ENCODE measurements at regions not wholly inside any gene's neighbourhood (a gene's known extent, or its start where the extent isn't known, plus 50 kb on each side); places are given as distances from the start of the nearest gene placed in this dataset.

GRCh38 chr12:4223273-4223845 lies 50.2 kb upstream of the CCND2 start:
- no peak for DNase-seq

DNA sequence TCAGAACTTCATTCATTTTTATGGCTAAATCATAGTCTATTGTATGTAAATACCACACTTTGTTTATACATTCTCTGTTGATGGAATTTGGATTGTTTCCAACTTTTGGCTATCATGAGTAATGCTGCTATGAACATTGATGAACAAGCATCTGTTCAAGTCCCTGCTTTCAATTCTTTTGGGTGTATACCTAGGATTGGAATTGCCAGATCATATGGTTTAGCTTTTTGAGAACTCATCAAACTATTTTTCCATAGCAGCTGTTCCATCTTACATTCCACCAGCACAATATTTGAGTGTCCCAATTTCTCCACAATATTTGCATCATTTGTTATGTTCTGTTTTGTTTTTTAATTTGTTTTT lies 52.3 kb upstream of the CCND2 start:
- no peak for DNase-seq

- no peak for DNase-seq
Observed at GRCh38 chr12:4220536-4221257, 52.9 kb upstream of the CCND2 start.

GRCh38 chr12:4217091-4217490 lies 56.5 kb upstream of the CCND2 start:
- DNase-seq: no peak

- no peak for DNase-seq
Observed at GRCh38 chr12:4216187-4216927, 57.2 kb upstream of the CCND2 start.

DNA sequence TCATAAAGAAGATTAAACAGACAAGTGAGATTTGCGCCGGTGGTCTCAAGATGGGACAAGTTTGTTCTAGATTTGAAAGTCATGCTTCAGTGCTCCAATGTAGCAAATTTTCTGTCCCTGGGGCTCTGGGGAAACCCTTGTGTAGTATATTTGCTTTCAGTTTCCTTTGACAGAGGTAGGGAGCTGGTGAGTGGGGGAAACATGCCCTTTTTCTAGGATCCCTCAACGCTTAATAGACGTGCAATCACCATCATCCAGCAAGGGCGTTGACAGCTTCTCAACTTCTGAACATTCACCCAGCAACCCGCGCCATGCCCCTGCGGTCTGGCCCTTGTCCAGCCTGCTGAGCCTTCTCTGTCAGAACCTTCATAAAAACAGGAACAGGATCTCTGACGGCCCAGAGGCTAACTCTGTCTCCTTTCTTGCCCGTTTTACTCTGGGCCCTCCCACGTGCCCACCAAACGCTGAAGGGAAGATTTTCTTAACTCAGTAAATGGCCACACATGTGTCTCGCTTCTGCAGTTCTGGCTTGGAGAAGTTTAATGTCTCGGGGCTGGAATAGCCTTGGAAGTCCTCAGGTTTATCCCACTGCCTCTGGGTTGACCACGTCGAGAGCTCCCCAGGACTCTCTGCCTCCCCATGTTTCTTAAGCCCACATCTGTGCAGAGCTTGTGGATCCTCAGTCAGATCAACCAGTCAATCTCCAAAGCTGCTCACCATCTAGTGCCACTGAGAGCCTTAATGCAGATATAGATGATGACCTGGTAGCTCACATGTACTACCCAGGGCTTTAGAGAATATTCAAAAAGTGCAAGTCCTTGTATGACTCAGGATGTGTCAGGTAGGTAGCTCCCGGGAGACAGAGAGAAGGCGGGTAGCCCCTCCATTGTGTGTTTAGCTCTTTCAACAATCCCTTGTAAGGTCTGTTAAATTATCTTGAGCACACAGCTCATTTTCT lies 58.1 kb upstream of the CCND2 start:
- DNase-seq: no peak

GRCh38 chr12:4214877-4215228 lies 58.7 kb upstream of the CCND2 start:
- no peak for DNase-seq

- DNase-seq: no peak
Observed at GRCh38 chr12:4213471-4213870, 60.1 kb upstream of the CCND2 start.

DNA sequence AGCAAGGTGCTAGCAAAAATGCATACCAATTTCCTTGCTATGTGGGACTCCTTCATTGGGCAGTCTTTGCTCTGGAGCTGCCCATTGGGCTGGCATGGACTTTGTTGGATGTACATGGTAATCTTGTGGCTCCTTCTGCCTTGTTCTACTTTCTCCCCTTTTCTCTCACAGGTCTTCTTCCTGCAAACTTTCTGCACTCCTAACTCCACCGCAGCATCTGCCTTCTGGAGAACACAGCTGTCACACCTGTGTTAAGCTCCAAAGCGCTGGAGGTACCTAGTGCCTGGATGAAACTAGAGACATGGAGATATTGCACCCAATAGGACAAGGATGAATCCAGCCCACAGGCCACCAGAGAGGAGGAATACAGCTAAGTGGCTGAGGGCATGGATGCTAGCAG lies 60.7 kb upstream of the CCND2 start:
- DNase-seq: no peak

GRCh38 chr12:4211372-4211771 lies 62.2 kb upstream of the CCND2 start:
- DNase-seq: no peak

- no peak for DNase-seq
Observed at GRCh38 chr12:4210183-4210582, 63.4 kb upstream of the CCND2 start.

DNA sequence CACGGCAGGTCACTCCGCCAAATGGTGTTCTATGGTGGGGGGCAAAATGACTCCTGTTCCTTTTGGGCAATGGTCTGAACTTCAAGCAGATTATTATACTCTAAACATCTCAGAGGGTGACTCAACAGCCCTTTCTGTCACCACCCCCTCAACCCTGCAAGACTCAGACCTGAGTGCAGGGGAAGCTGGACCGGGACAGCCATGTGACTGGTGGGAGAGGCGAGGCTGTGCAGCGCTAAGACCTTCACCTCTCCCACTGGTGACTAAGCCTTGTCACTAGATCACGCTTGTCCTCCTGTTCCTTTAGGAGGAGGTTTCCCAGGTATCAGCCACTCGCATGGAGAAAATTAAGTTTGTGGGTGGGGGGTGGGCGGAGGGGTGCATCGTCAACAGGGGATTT lies 67.1 kb upstream of the CCND2 start:
- no peak for DNase-seq

DNA sequence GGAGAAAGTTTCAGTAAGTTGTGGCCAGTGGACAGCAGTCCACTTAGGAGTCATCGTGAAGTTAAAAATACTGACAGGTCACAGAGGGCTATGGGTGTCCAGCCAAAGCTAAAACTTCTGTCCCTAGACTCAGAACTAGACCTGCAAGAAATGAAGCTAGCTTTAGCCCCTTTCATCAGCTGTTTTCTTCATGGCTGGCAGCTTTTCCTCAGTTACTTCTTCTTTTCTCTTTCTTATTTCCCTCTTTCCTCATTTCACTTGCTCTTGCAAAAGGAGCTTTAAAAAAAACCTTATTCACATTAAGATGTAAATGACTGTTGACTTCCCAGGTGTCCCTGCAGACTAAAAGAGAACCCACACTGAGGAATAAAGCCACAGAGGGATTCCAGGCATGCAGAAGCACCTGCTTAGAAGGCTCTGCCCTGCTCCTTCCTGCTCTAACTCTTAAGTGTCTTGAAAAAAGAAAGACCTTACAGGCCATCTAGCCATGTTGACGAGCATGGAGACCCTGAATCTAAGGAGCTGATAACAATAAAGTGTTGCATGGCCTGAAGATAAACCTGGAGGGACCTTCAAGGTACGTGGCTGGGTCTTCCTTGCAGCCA lies 69.7 kb upstream of the CCND2 start:
- DNase-seq: no peak

- no peak for DNase-seq
Observed at GRCh38 chr12:4202918-4203317, 70.6 kb upstream of the CCND2 start.

- DNase-seq: no peak
Observed at GRCh38 chr12:4202487-4202886, 71.1 kb upstream of the CCND2 start.

DNA sequence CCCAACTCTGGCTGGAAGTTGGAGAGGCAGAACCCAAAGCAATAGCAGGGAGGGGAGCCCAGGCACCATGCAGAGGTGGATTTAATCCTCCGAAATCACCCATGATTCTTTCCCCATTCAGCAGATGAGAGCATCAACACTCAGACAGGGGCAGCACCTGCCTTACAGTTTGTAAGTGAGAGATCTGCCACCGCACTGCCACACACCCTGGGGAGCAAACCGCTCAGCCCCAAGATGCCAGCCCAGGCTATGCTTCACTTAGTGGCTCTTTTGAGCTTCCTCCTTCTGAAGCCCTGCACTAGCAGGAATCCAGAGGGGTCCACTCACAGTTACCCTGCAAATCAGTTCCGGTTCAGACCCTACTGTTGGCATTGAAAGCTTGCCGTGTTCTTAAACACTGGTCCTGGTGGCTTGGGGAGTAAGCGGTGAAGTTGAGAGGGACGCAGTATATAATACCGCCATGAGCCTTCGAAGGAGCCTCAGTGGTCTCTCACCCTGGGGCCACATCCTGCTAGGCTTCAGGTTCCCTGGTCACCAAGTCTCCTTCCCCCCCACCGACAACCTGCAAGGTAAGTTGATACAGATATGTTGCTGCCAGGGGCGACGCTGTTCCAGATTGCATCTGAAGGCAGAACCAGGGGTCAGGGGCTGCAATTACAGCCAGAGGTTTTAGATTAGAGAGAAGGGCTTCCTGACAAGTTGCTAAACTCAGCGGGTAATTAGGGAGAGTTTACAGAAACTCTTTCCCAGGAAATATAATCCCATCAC lies 72.0 kb upstream of the CCND2 start:
- DNase-seq: no peak

- no peak for DNase-seq
Observed at GRCh38 chr12:4197922-4198763, 75.4 kb upstream of the CCND2 start.

DNA sequence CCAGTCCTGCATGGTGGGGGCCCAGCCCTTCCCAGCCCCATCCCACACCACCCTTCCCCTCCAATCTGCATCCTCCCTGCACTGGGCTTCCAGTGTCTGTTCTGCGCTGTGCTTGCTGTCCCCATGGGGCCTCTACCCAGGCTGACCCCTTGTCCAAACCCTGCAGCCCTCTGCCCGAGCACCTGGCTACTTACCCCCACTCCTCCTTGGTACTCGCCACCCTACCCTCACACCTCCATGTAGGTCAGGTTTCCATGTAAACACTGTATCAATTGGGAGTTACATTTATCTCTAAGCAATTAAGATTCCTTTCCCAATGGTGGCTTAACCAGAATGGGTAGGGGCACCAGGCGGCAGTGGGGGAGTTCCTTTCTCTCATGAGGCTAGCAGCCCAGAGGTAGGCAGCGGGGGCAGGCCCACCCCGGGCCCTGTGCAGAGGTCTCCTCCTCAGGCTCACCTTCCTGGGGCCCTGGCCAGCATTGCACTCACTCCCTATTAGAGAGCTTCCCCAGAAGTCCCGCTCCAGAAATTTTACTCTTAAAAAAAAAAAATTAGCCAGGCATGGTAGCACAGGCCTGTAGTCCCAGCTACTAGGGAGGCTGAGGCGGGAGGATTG lies 76.6 kb upstream of the CCND2 start:
- DNase-seq: no peak

DNA sequence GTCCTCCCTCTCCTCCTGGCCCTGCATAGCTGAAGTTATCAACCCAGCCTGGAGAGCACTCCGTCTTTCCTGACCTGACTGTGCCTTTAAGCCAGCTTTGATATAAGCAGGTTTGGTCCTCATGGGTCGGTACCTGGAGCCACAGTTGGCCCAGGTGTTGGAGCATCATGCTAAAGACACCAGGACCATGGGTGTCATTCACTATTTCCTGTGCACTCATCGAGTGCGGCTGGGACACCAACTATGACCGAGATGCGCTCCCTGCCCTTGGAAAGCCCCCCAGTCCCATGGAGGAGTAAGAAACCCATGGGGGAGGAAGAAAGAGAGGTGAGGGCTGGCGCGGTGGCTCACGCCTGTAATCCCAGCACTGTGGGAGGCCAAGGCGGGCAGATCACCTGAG lies 78.9 kb upstream of the CCND2 start:
- DNase-seq: no peak

DNA sequence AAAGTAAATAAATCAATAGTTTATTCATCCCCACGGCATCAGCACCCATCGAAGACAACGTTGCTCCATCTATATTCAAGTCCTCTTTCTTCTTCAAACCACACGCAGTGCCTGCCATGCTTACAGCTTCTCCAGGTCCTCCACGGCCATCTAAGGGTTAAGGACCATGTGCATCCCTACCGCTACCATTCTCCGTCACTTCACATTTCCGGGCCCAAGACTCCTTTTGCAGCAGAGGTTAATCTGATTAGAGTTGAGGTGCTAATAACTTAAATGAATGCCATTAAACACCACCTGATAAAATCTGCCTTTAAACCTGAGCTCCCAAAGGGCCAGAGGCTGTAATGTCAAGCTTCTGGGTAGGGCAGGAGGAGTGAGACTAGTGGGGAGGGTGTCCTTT lies 79.7 kb upstream of the CCND2 start:
- DNase-seq: no peak

DNA sequence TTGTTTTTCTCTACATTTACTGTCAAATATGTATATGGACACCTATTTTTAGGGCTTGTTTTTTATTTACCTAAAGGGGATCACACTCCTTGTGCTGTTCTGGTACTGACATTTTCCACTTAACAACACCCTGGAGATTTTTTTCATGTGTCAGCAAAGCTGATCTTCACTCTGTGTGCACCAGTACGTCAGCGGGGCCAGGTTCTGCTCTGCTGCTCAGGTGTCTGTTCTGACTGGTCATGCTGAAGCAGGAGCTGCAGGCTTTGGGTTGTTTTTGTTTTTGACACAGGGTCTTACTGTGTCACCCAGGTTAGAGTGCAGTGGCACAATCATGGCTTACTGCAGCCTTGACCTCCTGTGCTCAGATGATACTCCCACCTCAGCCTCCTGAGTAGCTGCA lies 81.9 kb upstream of the CCND2 start:
- no peak for DNase-seq
